Natural killer cell (primary cell): ENCODE measurements at regions not wholly inside any gene's neighbourhood (a gene's known extent, or its start where the extent isn't known, plus 50 kb on each side); places are given as distances from the start of the nearest gene placed in this dataset.

Experiments used
- ATAC-seq, 3 donors: fragments of 150-1000 bp in 2 of 3; fragments of 200-7000 bp in 1 of 3; cut with Tn5 transposase; 1 replicate in 1 of 3; 2 replicates in 2 of 3; pipeline ENCODE4 v1.10.0; 2021; ENCODE audit warnings: mild to moderate bottlenecking in 2 of 3, moderate library complexity in 2 of 3
- DNase-seq, 2 donors: peaks; one replicate each; pipeline versions ENCODE4 v3.0.0 to v3.0.0-alpha.2; 2013 to 2021; ENCODE audit warnings: mixed read lengths in 1 of 2
- H3K27ac ChIP-seq: one replicate; pipeline ENCODE4 v1.5.1; 2013; ENCODE audit warnings: mild to moderate bottlenecking, low read length
- H3K27me3 ChIP-seq: one replicate; pipeline ENCODE4 v1.6.1; 2013; ENCODE audit warnings: low read length; ENCODE audit not compliant: control insufficient read depth, insufficient read depth
- H3K36me3 ChIP-seq: one replicate; pipeline ENCODE4 v1.6.1; 2013; ENCODE audit warnings: low read length; ENCODE audit not compliant: control insufficient read depth, insufficient read depth
- H3K4me1 ChIP-seq: one replicate; pipeline ENCODE4 v1.6.1; 2013; ENCODE audit warnings: low read length; ENCODE audit not compliant: control insufficient read depth, insufficient read depth
- H3K4me3 ChIP-seq: one replicate; pipeline ENCODE4 v1.5.1; 2013; ENCODE audit warnings: low read length
- H3K9me3 ChIP-seq: one replicate; pipeline ENCODE4 v1.6.1; 2013; ENCODE audit warnings: low read length; ENCODE audit not compliant: control insufficient read depth, insufficient read depth
- H3K27ac Mint-ChIP-seq, 2 donors: one replicate each; pipeline ENCODE4 v1.8.0; 2022; ENCODE audit warnings: mild to moderate bottlenecking in 2 of 2, mixed read lengths in 2 of 2, moderate library complexity in 1 of 2
- H3K27me3 Mint-ChIP-seq, 2 donors: one replicate each; pipeline ENCODE4 v1.8.0; 2022; ENCODE audit warnings: low read depth in 2 of 2, mixed read lengths in 2 of 2
- H3K36me3 Mint-ChIP-seq: one replicate; pipeline ENCODE4 v1.8.0; 2022; ENCODE audit warnings: mixed read lengths
- H3K4me1 Mint-ChIP-seq, 2 donors: one replicate each; pipeline ENCODE4 v1.8.0; 2022; ENCODE audit warnings: mixed read lengths in 2 of 2
- H3K4me3 Mint-ChIP-seq: one replicate; pipeline ENCODE4 v1.8.0; 2022; ENCODE audit warnings: mild to moderate bottlenecking, moderate library complexity, mixed read lengths
- H3K9me3 Mint-ChIP-seq, 2 donors: one replicate each; pipeline ENCODE4 v1.8.0; 2022; ENCODE audit warnings: mixed read lengths in 2 of 2
- WGBS: methylation state at CpG from one replicate; pipeline ENCODE4 v1.1.7; 2013; ENCODE audit warnings: missing lambda C conversion rate; ENCODE audit not compliant: insufficient coverage; 5-methylcytosine and 5-hydroxymethylcytosine counted together
- intact Hi-C: fragments of 100-400 bp; cut with micrococcal nuclease; formaldehyde crosslinking; loops from one replicate; pipeline ENCODE4 v1.14.2; 2022
- TF ChIP-seq, protein P1 (sequence below): fragments of 200-600 bp; IDR thresholded peaks from one replicate; pipeline ENCODE4 v1.8.0; 2022; ENCODE audit warnings: antibody characterized with exemption

GRCh38 chr1:104460880-104461279, 711.2 kb downstream of the AMY1C start:
- no peaks in the 10 kb centered on the region for H3K27me3 ChIP-seq
- H3K36me3 ChIP-seq = no peaks in the 10 kb centered on the region
- Mint-ChIP-seq H3K9me3 (peaks cover 9 to 19% of the 10 kb centered on the region in 2 donors), H3K27ac (no peak overlapping the region), H3K4me3 (no peak overlapping the region), H3K27me3 (no peaks in the 10 kb centered on the region), H3K4me1 (no peaks in the 10 kb centered on the region), H3K36me3 (no peaks in the 10 kb centered on the region)
- WGBS = 90% methylated on average over 1 of the region's 1 CpG
- ATAC-seq = no peak
- peaks cover 28% of the 10 kb centered on the region for H3K9me3 ChIP-seq
- TF ChIP-seq, protein P1, sequence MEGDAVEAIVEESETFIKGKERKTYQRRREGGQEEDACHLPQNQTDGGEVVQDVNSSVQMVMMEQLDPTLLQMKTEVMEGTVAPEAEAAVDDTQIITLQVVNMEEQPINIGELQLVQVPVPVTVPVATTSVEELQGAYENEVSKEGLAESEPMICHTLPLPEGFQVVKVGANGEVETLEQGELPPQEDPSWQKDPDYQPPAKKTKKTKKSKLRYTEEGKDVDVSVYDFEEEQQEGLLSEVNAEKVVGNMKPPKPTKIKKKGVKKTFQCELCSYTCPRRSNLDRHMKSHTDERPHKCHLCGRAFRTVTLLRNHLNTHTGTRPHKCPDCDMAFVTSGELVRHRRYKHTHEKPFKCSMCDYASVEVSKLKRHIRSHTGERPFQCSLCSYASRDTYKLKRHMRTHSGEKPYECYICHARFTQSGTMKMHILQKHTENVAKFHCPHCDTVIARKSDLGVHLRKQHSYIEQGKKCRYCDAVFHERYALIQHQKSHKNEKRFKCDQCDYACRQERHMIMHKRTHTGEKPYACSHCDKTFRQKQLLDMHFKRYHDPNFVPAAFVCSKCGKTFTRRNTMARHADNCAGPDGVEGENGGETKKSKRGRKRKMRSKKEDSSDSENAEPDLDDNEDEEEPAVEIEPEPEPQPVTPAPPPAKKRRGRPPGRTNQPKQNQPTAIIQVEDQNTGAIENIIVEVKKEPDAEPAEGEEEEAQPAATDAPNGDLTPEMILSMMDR = no peak
- no peaks in the 10 kb centered on the region for H3K4me1 ChIP-seq
- no peak overlapping the region for H3K4me3 ChIP-seq
- DNase-seq = no peak
- no peak overlapping the region for H3K27ac ChIP-seq
- intact Hi-C loops = no loop called here

DNA sequence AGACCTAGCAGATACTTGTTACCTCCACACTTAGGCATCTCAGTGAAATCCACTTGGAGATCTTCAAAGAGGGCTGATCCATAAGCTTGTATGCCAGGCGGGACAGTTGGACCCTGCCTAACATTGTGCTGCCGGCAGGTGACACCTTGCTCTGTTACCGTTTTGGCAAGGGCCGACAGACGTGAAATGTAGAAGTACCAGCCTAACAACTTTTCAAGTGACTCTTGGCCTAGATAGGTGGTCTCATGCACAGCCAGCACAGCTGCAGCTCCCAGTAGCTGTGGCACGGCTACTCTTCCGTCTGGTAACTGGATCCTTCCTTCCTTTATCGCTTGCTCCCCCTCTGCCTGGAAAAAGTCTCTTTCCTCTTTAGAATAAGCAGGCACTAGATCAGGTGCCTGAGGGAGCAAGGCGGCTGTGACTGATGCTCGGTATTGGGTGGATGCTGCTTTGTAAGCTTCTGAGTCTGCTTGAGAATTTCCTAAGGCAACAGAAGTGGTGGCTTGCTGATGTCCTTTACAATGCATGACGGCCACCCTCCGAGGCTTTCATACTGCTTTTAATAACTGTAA, 713.5 kb downstream of the AMY1C start:
- H3K9me3 ChIP-seq = peaks cover 39% of the 10 kb centered on the region
- H3K36me3 Mint-ChIP-seq = peaks cover 8% of the 10 kb centered on the region

DNA sequence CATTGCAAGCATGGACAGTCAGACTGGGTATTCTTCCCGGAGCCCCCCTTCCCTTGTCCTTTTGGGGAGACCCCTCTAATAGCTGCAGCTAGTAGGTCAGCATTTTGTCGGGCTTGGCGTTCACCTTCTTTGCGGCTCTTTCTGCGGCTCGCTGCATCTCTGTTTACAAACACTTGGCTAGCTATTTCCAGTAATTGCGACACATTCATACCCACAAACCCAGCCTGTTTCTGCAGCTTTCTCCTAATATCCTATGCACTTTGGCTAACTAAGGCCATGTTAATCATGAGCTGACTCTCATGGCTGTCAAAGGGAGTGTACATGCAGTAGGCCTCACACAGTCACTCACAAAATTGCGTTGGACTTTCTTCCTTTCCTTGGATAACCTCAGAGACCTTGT, 716.4 kb downstream of the AMY1C start:
- Histone ChIP-seq H3K4me3 (no peak overlapping the region), H3K36me3 (no peaks in the 10 kb centered on the region), H3K4me1 (no peaks in the 10 kb centered on the region), H3K9me3 (peaks cover 28% of the 10 kb centered on the region), H3K27me3 (no peaks in the 10 kb centered on the region), H3K27ac (no peak overlapping the region)
- Mint-ChIP-seq H3K36me3 (peaks cover 8% of the 10 kb centered on the region), H3K9me3 (peaks cover 12 to 19% of the 10 kb centered on the region in 2 donors), H3K4me1 (no peaks in the 10 kb centered on the region), H3K27me3 (no peaks in the 10 kb centered on the region), H3K27ac (no peak overlapping the region), H3K4me3 (no peak overlapping the region)
- TF ChIP-seq, protein P1 = no peak
- intact Hi-C loops = no loop called here
- ATAC-seq = no peak
- no peak for DNase-seq
- WGBS = 93% methylated on average over 8 of the region's 8 CpGs

More for the DNA sequence above, 713.5 kb downstream of the AMY1C start:
- Histone ChIP-seq H3K27me3 (no peaks in the 10 kb centered on the region), H3K4me1 (no peaks in the 10 kb centered on the region), H3K27ac (no peak overlapping the region), H3K36me3 (no peaks in the 10 kb centered on the region), H3K4me3 (no peak overlapping the region)
- no peaks in the 10 kb centered on the region for H3K4me1 Mint-ChIP-seq
- no peak overlapping the region for H3K27ac Mint-ChIP-seq
- H3K4me3 Mint-ChIP-seq = no peak overlapping the region
- intact Hi-C loops = no loop called here
- TF ChIP-seq, protein P1 = no peak
- DNase-seq = no peak
- 89% methylated on average over 12 of the region's 12 CpGs for WGBS
- H3K9me3 Mint-ChIP-seq = peaks cover 15 to 18% of the 10 kb centered on the region in 2 donors
- no peaks in the 10 kb centered on the region for H3K27me3 Mint-ChIP-seq
- ATAC-seq = no peak

GRCh38 chr1:104467590-104467989, 717.9 kb downstream of the AMY1C start:
- H3K36me3 ChIP-seq = no peaks in the 10 kb centered on the region
- no peak overlapping the region for H3K4me3 Mint-ChIP-seq
- no peak overlapping the region for H3K4me3 ChIP-seq
- DNase-seq = no peak
- no peaks in the 10 kb centered on the region for H3K27me3 Mint-ChIP-seq
- H3K27me3 ChIP-seq = no peaks in the 10 kb centered on the region
- no peak overlapping the region for H3K27ac Mint-ChIP-seq
- H3K9me3 Mint-ChIP-seq = peaks cover 13 to 21% of the 10 kb centered on the region in 2 donors
- intact Hi-C loops = no loop called here
- 77% methylated on average over 3 of the region's 5 CpGs for WGBS
- H3K4me1 Mint-ChIP-seq = no peaks in the 10 kb centered on the region
- peaks cover 8% of the 10 kb centered on the region for H3K36me3 Mint-ChIP-seq
- no peak for ATAC-seq
- H3K9me3 ChIP-seq = peaks cover 21% of the 10 kb centered on the region
- TF ChIP-seq, protein P1 = no peak
- H3K27ac ChIP-seq = no peak overlapping the region
- H3K4me1 ChIP-seq = no peaks in the 10 kb centered on the region
